LNCAP (cell line): ENCODE measurements at regions not wholly inside any gene's neighbourhood (a gene's known extent, or its start where the extent isn't known, plus 50 kb on each side); places are given as distances from the start of the nearest gene placed in this dataset.

Source experiments
- TF ChIP-seq, protein P1 (sequence below): fragments of 450-650 bp; IDR thresholded peaks from 2 replicates; pipeline ENCODE4 v1.5.1; 2017; ENCODE audit warnings: mild to moderate bottlenecking

DNA sequence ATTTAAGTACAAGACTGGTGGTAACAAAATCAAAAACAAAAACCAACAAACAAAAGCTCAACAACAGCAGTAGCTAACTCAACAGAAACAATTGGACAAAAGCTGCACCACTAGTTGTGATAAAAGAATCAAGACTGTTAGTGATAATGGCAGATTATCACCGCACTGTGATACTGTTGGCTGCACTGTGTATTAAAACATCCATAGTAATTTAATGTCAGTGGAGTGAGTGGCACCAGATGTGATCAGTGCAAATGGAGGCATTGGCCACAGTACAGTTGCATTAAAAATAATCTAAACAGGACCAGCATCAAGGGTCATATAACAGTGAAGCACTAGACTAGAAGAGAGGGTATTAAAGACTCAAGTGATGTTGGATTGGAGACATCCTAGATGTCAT lies 1341.3 kb downstream of the MRPL39 start:
- TF ChIP-seq, protein P1, sequence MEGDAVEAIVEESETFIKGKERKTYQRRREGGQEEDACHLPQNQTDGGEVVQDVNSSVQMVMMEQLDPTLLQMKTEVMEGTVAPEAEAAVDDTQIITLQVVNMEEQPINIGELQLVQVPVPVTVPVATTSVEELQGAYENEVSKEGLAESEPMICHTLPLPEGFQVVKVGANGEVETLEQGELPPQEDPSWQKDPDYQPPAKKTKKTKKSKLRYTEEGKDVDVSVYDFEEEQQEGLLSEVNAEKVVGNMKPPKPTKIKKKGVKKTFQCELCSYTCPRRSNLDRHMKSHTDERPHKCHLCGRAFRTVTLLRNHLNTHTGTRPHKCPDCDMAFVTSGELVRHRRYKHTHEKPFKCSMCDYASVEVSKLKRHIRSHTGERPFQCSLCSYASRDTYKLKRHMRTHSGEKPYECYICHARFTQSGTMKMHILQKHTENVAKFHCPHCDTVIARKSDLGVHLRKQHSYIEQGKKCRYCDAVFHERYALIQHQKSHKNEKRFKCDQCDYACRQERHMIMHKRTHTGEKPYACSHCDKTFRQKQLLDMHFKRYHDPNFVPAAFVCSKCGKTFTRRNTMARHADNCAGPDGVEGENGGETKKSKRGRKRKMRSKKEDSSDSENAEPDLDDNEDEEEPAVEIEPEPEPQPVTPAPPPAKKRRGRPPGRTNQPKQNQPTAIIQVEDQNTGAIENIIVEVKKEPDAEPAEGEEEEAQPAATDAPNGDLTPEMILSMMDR = no peak

DNA sequence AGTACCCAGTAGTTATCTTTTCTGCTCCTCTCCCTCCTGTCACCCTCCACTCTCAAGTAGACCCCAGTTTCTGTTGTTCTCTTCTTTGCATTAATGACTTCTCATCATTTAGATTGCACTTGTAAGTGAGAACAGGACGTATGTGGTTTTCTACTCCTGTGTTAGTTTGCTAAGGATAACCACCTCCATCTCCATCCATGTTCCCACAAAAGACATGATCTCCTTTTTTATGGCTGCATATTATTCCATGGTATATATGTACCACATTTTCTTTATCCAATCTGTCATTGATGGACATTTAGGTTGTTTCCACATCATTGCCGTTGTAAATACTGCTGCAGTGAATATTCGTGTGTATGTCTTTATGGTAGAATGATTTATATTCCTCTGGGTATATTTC lies 1346.5 kb downstream of the MRPL39 start:
- TF ChIP-seq, protein P1 = no peak

DNA sequence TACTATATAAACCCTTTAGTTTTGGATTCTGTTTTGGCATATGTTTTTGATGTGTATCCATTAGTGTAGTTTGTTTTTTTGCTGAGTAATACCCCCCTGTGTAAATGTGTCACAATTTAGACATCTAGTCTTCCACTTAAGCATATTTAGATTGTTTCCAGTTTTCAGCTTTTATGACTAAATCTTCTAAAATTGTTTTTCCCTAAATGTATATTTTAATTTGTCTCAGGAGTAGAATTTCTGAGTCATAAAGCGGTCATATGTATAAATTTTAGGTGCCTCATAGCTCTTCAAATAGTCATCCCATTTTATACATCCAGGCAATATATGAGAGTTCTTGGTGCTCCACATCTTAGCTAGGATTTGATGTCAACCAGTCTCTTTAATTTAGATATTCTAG lies 1348.0 kb downstream of the MRPL39 start:
- TF ChIP-seq, protein P1 = no peak

DNA sequence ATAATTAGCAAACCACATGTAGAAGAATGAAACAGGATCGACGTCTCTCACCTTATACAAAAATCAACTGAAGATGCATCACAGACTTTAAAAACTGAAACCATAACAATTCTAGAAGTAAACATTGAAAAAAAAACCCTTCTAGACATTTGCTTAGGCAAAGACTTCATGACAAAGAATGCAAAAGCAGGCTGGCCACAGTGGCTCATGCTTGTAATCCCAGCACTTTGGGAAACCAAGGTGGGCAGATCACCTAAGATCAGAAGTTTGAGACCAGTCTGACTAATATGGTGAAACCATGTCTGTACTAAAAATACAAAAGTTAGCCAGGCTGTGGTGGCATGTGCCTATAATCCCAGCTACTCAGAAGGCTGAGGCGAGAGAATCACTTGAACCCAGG lies 1351.7 kb downstream of the MRPL39 start:
- TF ChIP-seq, protein P1 = no peak

DNA sequence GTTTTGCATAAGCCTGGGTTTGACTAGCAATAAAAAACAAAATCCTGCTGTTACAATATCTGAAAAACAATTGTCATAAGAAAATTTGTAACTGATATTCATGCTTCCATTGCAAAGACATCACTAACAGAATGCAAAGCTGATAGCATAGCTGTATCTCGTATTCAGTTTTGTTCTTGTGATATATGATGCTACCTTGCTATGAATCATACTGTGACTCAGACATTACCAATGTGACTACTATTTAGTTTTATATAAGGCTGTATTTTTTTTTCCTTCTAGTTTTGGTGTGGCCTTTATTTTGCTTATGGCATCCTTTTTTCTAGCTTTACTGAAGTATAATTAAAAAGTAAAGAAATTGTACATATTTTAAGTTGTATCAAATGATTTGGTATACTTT lies 1381.8 kb downstream of the MRPL39 start:
- TF ChIP-seq, protein P1 = no peak

DNA sequence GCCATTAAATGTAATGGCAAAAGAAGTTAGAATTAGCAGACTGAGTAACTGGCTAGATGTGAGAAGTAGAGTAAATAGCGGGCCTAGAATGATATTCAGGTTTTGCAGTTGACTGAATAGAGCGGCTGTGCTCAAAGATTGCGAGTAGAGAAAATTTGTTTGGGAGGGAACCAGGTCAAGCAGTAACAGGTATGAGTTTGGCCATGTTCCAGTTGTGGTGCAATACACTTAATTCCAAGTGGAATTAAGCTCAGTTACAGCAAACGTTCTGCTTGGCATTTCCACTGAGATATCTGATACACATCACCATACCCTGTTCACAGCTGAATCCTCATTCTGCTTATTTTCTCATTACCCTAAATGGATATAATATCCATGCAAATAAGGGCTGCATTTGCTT lies 1382.9 kb downstream of the MRPL39 start:
- TF ChIP-seq, protein P1 = no peak

DNA sequence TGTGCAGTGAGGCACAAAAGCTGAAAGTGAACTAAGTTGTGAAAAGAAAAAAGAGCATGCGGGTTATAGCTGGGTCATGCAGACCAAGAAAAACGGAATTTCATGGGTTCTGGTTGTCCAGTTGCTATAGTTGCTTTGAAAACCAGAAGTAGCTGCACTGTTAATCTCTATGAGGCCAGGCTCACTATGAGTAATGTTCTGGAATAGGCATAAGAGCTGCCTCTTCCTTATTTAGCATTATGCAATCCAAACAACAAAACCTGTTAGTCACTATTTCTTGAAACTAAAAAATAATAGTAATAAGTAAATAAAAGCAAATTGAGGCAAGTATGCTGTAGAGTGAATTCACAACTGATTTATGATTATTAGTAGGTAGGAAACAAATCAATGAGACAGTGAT lies 1383.7 kb downstream of the MRPL39 start:
- TF ChIP-seq, protein P1 = no peak

DNA sequence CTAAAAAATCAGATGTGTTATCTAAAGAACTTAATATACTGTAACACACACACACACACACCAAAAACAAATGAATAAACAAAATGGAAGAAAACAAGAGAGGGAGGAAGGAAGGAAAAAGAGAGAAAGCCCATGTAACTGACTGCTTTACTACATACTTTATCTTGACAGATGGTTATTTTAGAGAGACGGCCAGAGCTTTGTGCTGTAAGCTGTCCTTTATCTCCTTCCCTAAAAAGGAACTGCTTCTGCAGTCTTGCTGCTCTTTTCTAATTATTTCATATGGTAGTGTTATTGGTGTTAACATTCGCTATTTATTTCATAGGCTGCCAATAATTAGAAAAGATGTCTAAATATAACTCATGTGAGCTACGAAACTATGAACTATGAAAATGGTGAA lies 1384.6 kb downstream of the MRPL39 start:
- TF ChIP-seq, protein P1 = no peak
